ENCODE measurements at regions not wholly inside any gene's neighbourhood (a gene's known extent, or its start where the extent isn't known, plus 50 kb on each side); places are given as distances from the start of the nearest gene placed in this dataset.

GRCh38 chr10:128814782-128815181, 652.3 kb upstream of the MGMT start:
- no peak for DNase-seq

GRCh38 chr10:128816726-128817125, 650.3 kb upstream of the MGMT start:
- DNase-seq, result no peak

GRCh38 chr10:128817636-128818035, 649.4 kb upstream of the MGMT start:
- no peak for DNase-seq

- no peak for DNase-seq
These were observed 646.4 kb upstream of the MGMT start for GRCh38 chr10:128820663-128821062.

GRCh38 chr10:128823201-128823600, 643.8 kb upstream of the MGMT start:
- DNase-seq, result no peak

GRCh38 chr10:128825626-128826025, 641.4 kb upstream of the MGMT start:
- DNase-seq, result no peak

GRCh38 chr10:128833671-128834070, 633.4 kb upstream of the MGMT start:
- no peak for DNase-seq

GRCh38 chr10:128835361-128835760, 631.7 kb upstream of the MGMT start:
- DNase-seq, result peak in 9 of 14 donors; percentile 1 to 70 (median 53)

GRCh38 chr10:128837478-128837877, 629.6 kb upstream of the MGMT start:
- DNase-seq, result no peak

GRCh38 chr10:128839134-128839533, 627.9 kb upstream of the MGMT start:
- no peak for DNase-seq

GRCh38 chr10:128839701-128840100, 627.3 kb upstream of the MGMT start:
- DNase-seq, result no peak

GRCh38 chr10:128843972-128844371, 623.1 kb upstream of the MGMT start:
- no peak for DNase-seq

GRCh38 chr10:128846927-128847326, 620.1 kb upstream of the MGMT start:
- DNase-seq, result no peak

GRCh38 chr10:128848810-128849209, 618.2 kb upstream of the MGMT start:
- DNase-seq, result no peak

GRCh38 chr10:128850647-128851046, 616.4 kb upstream of the MGMT start:
- no peak for DNase-seq

- DNase-seq, result no peak
These were observed 615.8 kb upstream of the MGMT start for GRCh38 chr10:128851281-128851680.

GRCh38 chr10:128851726-128852125, 615.3 kb upstream of the MGMT start:
- DNase-seq, result no peak

- DNase-seq, result no peak
These were observed 614.6 kb upstream of the MGMT start for GRCh38 chr10:128852449-128852848.

GRCh38 chr10:128852902-128853301, 614.1 kb upstream of the MGMT start:
- DNase-seq, result no peak

GRCh38 chr10:128853537-128853936, 613.5 kb upstream of the MGMT start:
- no peak for DNase-seq

- no peak for DNase-seq
These were observed 612.8 kb upstream of the MGMT start for GRCh38 chr10:128854204-128854603.

GRCh38 chr10:128854963-128855362, 612.1 kb upstream of the MGMT start:
- DNase-seq, result peak in 12 of 14 donors; percentile 4 to 87 (median 63)

GRCh38 chr10:128855618-128856428, 611.2 kb upstream of the MGMT start:
- DNase-seq, result peak in 1 of 14 donors; percentile 5

- DNase-seq, result no peak
These were observed 607.2 kb upstream of the MGMT start for GRCh38 chr10:128859738-128860386.
